ENCODE measurements at regions not wholly inside any gene's neighbourhood (a gene's known extent, or its start where the extent isn't known, plus 50 kb on each side); places are given as distances from the start of the nearest gene placed in this dataset.

GRCh38 chr11:13891911-13892310 is 70.6 kb upstream of the SPON1 start:
- TF ChIP-seq EP300 (IDR thresholded peaks at IDR 0.05; ENCODE audit: borderline replicate concordance) (no peak), TAF1 (IDR thresholded peaks at IDR 0.05; ENCODE audit: low read depth) (no peak), FOXM1 (IDR thresholded peaks at IDR 0.05; ENCODE audit: borderline replicate concordance, low read depth) (no peak), ZBTB7A (IDR thresholded peaks at IDR 0.05; ENCODE audit: low read depth) (no peak), CREB1 (IDR thresholded peaks at IDR 0.05; ENCODE audit: low read depth) (no peak), RAD21 (IDR thresholded peaks at IDR 0.05; ENCODE audit: low read depth) (no peak), NFIC (IDR thresholded peaks at IDR 0.05) (no peak), TCF12 (IDR thresholded peaks at IDR 0.05; ENCODE audit: low read depth) (no peak), YY1 (IDR thresholded peaks at IDR 0.05; ENCODE audit: low read depth) (no peak), TEAD4 (IDR thresholded peaks at IDR 0.05) (no peak), CEBPB (IDR thresholded peaks at IDR 0.05) (no peak), EGR1 (IDR thresholded peaks at IDR 0.05) (no peak)
- TF ChIP-seq, protein P1, sequence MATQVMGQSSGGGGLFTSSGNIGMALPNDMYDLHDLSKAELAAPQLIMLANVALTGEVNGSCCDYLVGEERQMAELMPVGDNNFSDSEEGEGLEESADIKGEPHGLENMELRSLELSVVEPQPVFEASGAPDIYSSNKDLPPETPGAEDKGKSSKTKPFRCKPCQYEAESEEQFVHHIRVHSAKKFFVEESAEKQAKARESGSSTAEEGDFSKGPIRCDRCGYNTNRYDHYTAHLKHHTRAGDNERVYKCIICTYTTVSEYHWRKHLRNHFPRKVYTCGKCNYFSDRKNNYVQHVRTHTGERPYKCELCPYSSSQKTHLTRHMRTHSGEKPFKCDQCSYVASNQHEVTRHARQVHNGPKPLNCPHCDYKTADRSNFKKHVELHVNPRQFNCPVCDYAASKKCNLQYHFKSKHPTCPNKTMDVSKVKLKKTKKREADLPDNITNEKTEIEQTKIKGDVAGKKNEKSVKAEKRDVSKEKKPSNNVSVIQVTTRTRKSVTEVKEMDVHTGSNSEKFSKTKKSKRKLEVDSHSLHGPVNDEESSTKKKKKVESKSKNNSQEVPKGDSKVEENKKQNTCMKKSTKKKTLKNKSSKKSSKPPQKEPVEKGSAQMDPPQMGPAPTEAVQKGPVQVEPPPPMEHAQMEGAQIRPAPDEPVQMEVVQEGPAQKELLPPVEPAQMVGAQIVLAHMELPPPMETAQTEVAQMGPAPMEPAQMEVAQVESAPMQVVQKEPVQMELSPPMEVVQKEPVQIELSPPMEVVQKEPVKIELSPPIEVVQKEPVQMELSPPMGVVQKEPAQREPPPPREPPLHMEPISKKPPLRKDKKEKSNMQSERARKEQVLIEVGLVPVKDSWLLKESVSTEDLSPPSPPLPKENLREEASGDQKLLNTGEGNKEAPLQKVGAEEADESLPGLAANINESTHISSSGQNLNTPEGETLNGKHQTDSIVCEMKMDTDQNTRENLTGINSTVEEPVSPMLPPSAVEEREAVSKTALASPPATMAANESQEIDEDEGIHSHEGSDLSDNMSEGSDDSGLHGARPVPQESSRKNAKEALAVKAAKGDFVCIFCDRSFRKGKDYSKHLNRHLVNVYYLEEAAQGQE (IDR thresholded peaks at IDR 0.05; ENCODE audit: low read depth): no peak
- TF ChIP-seq, protein P2, sequence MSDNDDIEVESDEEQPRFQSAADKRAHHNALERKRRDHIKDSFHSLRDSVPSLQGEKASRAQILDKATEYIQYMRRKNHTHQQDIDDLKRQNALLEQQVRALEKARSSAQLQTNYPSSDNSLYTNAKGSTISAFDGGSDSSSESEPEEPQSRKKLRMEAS (IDR thresholded peaks at IDR 0.05): peak; percentile 16; the same call in 1 of the 2 replicates
